DOHH2 (cell line): ENCODE measurements at regions not wholly inside any gene's neighbourhood (a gene's known extent, or its start where the extent isn't known, plus 50 kb on each side); places are given as distances from the start of the nearest gene placed in this dataset.

Source experiments
- EZH2phosphoT487 ChIP-seq: fragments of 200-600 bp; sonication (generic); IDR thresholded peaks from 2 replicates; pipeline ENCODE4 v1.6.1; 2017; ENCODE audit warnings: borderline replicate concordance, mild to moderate bottlenecking, antibody characterized with exemption, low read length, moderate library complexity, mixed read lengths
- TF ChIP-seq, protein P1 (sequence below): fragments of 200-600 bp; sonication (generic); IDR thresholded peaks from one replicate; pipeline ENCODE4 v1.5.1; 2014; ENCODE audit warnings: antibody characterized with exemption, mild to moderate bottlenecking, low read depth, low read length; ENCODE audit not compliant: poor library complexity, severe bottlenecking

DNA sequence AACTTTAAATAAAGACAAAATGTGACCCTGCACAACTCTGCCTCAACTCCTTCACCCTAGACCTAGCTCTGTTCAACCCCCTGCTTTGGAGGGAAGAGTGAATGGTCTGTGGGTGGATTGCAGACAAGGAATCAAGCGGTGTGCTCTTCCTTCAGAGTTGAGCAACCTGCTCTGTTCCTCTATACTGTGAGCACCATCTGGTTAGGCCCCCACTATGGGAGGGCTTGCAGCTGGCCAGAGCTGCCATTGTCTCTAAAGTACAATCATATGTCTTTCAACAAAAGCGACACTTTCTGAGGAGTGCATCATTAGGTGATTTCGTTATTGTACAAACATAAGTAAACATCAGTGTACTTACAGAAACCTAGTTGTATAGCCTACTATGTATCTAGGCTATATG, 406.1 kb upstream of the MARCKS start:
- TF ChIP-seq, protein P1, sequence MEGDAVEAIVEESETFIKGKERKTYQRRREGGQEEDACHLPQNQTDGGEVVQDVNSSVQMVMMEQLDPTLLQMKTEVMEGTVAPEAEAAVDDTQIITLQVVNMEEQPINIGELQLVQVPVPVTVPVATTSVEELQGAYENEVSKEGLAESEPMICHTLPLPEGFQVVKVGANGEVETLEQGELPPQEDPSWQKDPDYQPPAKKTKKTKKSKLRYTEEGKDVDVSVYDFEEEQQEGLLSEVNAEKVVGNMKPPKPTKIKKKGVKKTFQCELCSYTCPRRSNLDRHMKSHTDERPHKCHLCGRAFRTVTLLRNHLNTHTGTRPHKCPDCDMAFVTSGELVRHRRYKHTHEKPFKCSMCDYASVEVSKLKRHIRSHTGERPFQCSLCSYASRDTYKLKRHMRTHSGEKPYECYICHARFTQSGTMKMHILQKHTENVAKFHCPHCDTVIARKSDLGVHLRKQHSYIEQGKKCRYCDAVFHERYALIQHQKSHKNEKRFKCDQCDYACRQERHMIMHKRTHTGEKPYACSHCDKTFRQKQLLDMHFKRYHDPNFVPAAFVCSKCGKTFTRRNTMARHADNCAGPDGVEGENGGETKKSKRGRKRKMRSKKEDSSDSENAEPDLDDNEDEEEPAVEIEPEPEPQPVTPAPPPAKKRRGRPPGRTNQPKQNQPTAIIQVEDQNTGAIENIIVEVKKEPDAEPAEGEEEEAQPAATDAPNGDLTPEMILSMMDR: no peak
- no peak for TF ChIP-seq EZH2phosphoT487
